Testis (tissue), 2 donors: ENCODE measurements at regions not wholly inside any gene's neighbourhood (a gene's known extent, or its start where the extent isn't known, plus 50 kb on each side); places are given as distances from the start of the nearest gene placed in this dataset.

Source experiments
- DNase-seq: peaks from one replicate; pipeline ENCODE4 v3.0.0-alpha.2; 2019
- H3K27ac ChIP-seq, 2 donors: fragments of 200-600 bp; sonication (generic); one replicate each; pipeline ENCODE4 v1.5.1; 2019
- H3K27me3 ChIP-seq: fragments of 200-600 bp; sonication (generic); one replicate; pipeline ENCODE4 v1.5.1; 2019
- H3K36me3 ChIP-seq: fragments of 200-600 bp; sonication (generic); one replicate; pipeline ENCODE4 v1.5.1; 2017; ENCODE audit warnings: low read depth; ENCODE audit errors: missing control alignments
- H3K4me1 ChIP-seq: fragments of 200-600 bp; sonication (generic); one replicate; pipeline ENCODE4 v1.5.1; 2019
- H3K4me3 ChIP-seq, 2 donors: fragments of 200-600 bp; sonication (generic); one replicate each; pipeline ENCODE4 v1.5.1; 2017 to 2019
- H3K9me3 ChIP-seq: fragments of 200-600 bp; sonication (generic); one replicate; pipeline ENCODE4 v1.5.1; 2017
- POLR2A ChIP-seq: fragments of 450-650 bp; IDR thresholded peaks from one replicate; pipeline ENCODE4 v1.6.1; 2017; ENCODE audit warnings: antibody characterized with exemption, mild to moderate bottlenecking, moderate library complexity
- WGBS, 2 donors: methylation state at CpG; one replicate each; pipeline ENCODE4 v1.1.5; 2018; 5-methylcytosine and 5-hydroxymethylcytosine counted together
- intact Hi-C: fragments of 100-400 bp; cut with DNase I; formaldehyde crosslinking; loops from one replicate; pipeline ENCODE4 v1.15.1; 2023; ENCODE audit warnings: low total_unique reads
- TF ChIP-seq, protein P1 (sequence below), 3 experiments: fragments of 450-650 bp in 2 of 3; fragments of 200-600 bp in 1 of 3; sonication (generic) in 1 of 3; IDR thresholded peaks; one replicate each; pipeline ENCODE4 v1.5.1; 2016 to 2019; ENCODE audit warnings: antibody characterized with exemption in 3 of 3, mild to moderate bottlenecking in 2 of 3, moderate library complexity in 1 of 3

DNA sequence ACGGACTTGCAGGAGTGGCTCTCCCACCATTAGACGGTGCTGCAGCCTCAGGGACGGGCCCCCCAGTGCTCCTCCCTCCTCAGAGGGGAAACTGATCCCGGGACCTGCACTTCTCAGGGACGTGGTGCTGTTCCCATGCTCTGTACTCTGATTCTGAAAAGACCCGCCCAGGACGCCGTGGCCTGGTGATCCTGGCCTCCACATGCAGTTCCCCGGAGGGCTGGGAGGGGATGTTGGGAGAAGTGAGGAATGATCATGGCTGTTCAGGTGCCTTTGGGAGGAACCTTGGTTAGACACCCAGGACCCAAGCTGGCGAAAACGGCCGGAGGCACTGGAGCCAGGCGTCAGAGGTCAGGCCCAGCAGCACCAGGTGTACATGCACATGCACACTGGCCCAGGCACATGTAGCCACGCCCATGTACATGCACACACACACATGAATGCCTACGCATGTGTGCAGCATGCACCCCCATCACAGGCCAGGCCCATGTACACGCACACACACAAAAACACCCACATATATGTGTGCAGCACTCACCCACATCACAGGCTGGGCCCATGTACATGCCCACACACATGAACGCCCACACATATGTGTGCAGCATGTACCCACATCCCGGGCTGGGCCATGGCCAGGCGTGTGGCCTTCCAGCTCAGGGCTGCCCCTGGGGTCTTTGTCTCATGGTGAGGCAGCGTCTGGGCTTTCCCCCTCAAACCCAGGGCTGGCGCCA is 52.6 kb upstream of the DACT2 start:
- TF ChIP-seq, protein P1, sequence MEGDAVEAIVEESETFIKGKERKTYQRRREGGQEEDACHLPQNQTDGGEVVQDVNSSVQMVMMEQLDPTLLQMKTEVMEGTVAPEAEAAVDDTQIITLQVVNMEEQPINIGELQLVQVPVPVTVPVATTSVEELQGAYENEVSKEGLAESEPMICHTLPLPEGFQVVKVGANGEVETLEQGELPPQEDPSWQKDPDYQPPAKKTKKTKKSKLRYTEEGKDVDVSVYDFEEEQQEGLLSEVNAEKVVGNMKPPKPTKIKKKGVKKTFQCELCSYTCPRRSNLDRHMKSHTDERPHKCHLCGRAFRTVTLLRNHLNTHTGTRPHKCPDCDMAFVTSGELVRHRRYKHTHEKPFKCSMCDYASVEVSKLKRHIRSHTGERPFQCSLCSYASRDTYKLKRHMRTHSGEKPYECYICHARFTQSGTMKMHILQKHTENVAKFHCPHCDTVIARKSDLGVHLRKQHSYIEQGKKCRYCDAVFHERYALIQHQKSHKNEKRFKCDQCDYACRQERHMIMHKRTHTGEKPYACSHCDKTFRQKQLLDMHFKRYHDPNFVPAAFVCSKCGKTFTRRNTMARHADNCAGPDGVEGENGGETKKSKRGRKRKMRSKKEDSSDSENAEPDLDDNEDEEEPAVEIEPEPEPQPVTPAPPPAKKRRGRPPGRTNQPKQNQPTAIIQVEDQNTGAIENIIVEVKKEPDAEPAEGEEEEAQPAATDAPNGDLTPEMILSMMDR (IDR thresholded peaks at IDR 0.05): no peak
- no peak for TF ChIP-seq POLR2A
- intact Hi-C loops: loop anchor here (5.0 kb wide), 1 partner anchor 515 kb away; no protein-coding TSS in a partner anchor

DNA sequence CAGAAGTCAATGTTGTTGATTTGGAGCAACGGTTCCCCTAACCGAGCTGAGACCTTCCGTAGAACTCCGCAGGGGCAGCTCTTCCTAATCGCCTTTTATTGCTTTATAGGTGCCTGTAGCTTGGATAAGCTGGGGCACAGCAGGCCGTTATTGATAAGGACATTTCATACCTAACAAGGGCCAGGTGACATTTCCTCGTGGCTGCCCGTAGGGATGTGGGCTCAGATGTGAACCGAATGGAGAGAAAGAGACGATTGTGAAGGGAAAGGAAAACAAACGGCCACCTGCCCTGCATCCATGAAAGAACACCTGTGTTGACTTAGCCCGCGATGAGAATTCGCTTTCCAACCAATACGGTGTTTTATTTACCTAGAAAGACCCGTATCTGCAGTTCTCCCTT is 53.3 kb upstream of the DACT2 start:
- DNase-seq: no peak
- Histone ChIP-seq H3K27me3 (no peaks in the 10 kb centered on the region), H3K4me3 (no peak overlapping the region), H3K27ac (no peak overlapping the region), H3K9me3 (no peaks in the 10 kb centered on the region), H3K36me3 (no peaks in the 10 kb centered on the region), H3K4me1 (peaks cover 6% of the 10 kb centered on the region)
- WGBS, 2 donors: 87 to 91% methylated on average over 16 of the region's 16 CpGs
- no peak for TF ChIP-seq POLR2A
- TF ChIP-seq, protein P1 (IDR thresholded peaks at IDR 0.05): no peak
- intact Hi-C loops: loop anchor here (5.0 kb wide), 1 partner anchor 514 kb away; no protein-coding TSS in a partner anchor

More for the DNA sequence above, 52.6 kb upstream of the DACT2 start:
- Histone ChIP-seq H3K4me3 (no peak overlapping the region), H3K27ac (no peak overlapping the region), H3K27me3 (no peaks in the 10 kb centered on the region), H3K9me3 (no peaks in the 10 kb centered on the region), H3K4me1 (peaks cover 2% of the 10 kb centered on the region), H3K36me3 (no peaks in the 10 kb centered on the region)
- 93 to 96% methylated on average over 18 to 21 of the region's 21 CpGs for WGBS, 2 donors
- DNase-seq: no peak

DNA sequence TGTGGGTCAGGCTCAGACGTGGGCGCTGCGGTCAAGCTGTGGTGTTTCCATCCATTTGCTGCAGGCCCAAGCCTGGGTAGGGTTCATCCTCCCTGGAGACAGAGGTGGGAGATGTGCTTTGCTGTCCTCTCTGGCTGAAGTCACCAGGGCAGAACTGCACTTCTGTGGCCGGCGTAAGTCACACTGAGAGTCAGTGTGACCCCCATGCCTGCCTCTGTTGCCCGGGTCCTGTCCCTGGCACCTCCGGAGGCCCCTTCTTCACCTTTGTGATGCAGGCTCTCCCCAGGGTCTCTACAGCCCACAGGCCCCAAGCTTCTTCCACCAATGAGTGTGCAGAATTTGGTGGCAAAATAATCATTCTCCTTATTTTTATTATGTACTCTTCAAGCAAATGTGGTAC is 53.8 kb upstream of the DACT2 start:
- DNase-seq: no peak
- Histone ChIP-seq H3K36me3 (no peaks in the 10 kb centered on the region), H3K9me3 (no peaks in the 10 kb centered on the region), H3K27me3 (no peaks in the 10 kb centered on the region), H3K27ac (no peak overlapping the region), H3K4me3 (no peak overlapping the region), H3K4me1 (peaks cover 6% of the 10 kb centered on the region)
- no peak for TF ChIP-seq POLR2A
- TF ChIP-seq, protein P1 (IDR thresholded peaks at IDR 0.05): no peak
- 89 to 92% methylated on average over 7 of the region's 7 CpGs for WGBS, 2 donors
- intact Hi-C loops: loop anchor here (5.0 kb wide), 1 partner anchor 514 kb away; no protein-coding TSS in a partner anchor

DNA sequence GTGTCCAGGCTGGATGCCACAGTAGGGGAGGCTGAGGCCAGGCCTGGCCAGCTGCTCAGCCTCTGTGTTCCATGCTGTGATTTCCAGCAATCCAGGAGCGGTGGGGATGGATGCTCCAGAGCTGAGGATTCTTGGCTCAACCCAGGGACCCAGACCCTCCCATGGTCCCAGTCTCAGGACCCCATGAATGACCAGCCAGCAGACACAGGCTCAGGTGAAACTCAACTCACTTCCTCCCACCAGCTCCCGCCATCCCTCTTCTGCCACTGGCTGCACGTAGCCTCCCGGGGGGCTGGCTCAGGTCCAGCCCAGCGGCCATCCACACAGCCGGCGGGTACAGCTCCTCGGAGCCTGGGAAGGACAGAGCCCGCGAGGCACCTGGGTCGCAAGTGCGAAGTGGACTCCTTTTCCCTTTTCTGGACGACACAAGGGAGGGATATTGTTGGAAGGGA is 54.5 kb upstream of the DACT2 start:
- TF ChIP-seq POLR2A: no peak
- TF ChIP-seq, protein P1 (IDR thresholded peaks at IDR 0.05): no peak
- Histone ChIP-seq H3K9me3 (no peaks in the 10 kb centered on the region), H3K27ac (no peak overlapping the region), H3K27me3 (no peaks in the 10 kb centered on the region), H3K36me3 (no peaks in the 10 kb centered on the region), H3K4me1 (peaks cover 6% of the 10 kb centered on the region), H3K4me3 (no peak overlapping the region)
- intact Hi-C loops: loop anchor here (5.0 kb wide), 1 partner anchor 513 kb away; no protein-coding TSS in a partner anchor
- no peak for DNase-seq
- 87 to 89% methylated on average over 10 to 13 of the region's 13 CpGs for whole genome bisulfite sequencing, 2 donors
